NCI-H2081 treated with DMSO at 0.1 percent for 48 hours (cell line): ENCODE measurements at regions not wholly inside any gene's neighbourhood (a gene's known extent, or its start where the extent isn't known, plus 50 kb on each side); places are given as distances from the start of the nearest gene placed in this dataset.

Source experiments
- DNase-seq: peaks from one replicate; lab custom pipeline; 2025; lab: John Stamatoyannopoulos, UW

DNA sequence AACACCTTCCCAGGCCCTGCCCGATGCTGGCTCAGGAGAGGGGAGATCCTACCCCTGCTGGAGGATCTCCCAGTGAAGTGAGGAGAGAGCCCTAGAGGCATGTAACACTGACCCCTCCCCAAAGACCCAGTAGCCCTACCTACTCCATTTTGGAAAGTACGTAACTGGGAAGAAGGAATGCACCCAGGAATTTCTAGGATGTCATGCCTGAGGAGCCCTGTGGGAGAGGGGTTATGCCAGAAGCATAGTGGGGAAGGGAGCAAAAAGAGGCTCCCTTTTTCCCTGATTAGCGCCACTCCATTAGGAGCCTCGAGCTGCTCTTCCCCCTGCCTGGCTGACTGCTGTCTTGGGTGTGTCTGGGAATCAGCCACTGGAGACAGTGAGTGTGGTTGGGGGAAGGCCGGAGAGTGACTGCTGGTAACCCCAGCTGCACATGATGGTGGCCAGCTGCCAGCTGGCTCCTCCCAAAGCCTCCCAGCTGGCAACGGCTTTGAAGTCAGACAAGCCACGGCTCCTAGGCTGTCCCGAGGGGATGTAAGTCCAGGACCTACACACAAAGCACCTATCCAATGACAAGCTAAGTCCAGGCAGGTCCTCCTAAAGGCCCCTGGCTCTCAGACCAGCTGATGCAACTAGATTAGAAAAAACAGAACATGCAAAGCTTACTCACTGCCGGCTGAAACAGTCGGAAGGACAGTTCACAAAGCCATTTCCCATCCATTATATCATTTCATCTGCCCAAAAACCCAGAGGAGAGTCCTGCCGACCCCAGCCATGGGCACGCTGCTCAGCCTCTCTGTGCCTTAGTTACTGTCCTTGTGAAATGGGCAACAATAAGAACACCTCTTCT is 136.5 kb upstream of the ABCA1 start:
- peak; percentile 57 for DNase-seq

DNA sequence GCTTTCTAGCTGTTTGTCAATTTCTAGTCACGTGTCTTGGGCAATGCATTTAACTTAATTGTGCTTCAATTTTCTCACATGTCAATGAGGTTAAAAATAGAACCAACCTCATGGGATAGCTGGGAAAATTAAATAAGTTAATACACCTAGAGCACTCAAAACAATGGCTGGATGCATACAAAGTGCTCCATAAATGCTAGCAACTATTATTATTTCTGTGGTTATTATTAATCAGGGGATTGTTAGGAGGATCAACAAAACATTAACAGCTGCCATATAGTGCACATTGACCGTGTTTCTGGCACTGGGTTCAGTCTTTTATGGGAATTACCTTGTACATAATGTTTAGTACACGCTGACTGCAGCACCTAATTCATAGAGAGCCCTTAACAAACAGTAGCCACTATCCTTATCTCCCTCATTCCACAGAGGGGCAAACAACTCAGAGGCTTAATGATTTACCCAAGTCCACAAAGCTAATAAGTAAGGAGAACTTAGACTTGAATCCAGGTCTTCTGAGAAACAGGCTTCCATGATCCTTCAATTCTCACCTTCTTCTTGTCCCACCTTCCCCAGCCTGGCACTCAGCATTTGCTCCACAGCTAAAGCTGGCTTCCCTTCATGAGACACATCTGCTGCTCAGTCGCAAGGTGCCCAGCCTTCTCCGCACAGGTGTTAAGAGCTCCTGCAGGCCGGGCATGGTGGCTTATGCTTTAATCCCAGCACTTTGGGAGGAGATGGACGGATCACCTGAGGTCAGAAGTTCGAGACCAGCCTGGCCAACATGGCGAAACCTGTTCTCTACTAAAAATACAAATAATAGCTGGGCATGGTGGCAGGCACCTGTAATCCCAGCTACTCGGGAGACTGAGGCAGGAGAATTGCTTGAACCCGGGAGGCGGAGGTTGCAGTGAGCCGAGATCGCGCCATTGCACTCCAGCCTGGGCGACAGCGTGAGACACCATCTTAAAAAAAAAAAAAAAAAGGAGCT is 137.4 kb upstream of the ABCA1 start:
- no peak for DNase-seq

DNA sequence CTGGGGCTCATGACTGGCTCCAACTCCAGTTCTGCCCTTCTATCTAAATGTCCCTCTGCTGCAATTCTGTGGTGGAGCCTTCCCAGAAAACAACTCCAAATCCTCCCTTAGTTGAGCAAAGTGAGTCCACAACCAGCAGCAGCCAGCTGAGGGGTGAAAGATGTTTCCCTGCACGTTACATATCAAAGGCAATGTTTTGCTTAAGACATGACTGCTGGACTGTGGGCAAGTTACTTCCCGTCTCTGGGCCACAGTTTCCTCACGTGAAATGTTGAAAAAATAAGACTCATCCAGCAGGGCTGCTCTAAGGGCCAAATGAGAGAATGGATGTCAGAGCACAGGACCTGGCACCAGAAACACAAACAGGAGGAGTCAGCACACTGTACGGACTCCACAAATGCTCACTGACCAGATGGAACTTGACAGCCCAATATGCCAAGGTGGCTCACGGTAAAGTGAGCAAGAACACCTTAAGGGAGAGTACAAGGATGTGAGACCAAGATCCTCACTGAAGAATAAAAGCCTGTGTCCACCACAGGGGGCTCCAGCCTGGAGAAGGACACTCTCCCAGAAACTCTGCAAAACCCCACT is 138.4 kb upstream of the ABCA1 start:
- DNase-seq: no peak

DNA sequence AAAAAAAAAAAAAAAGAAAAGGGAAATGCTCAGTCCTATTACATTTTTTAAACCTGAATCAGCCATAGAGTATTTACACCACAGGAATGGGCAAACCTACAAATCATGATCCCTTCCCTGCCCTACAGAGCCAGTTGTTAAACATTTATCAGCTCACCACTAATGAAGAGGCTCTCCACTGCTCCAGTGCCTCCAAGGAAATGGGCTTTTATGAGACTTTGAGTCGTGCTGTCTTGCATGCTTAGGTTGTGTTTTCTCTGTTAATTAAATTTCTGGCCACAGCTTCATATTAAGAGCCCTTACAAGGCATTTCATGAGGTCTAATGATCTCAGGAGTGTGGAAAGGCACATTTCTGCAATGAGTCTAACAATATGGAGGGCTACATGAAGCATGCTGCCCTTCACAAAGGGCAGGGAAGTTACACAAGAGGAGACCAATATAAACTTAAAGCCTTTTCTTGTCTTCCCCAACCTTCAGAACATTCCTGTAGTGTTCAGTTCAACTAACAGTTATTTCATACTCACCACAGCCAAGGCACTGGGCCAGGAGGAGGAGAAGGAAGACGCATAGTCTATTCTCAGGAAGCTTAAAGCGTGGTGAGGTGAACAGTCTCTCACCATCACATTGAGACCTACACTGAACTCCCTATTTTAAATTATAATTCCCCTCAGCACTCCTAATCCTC is 140.1 kb upstream of the ABCA1 start:
- DNase-seq: no peak

DNA sequence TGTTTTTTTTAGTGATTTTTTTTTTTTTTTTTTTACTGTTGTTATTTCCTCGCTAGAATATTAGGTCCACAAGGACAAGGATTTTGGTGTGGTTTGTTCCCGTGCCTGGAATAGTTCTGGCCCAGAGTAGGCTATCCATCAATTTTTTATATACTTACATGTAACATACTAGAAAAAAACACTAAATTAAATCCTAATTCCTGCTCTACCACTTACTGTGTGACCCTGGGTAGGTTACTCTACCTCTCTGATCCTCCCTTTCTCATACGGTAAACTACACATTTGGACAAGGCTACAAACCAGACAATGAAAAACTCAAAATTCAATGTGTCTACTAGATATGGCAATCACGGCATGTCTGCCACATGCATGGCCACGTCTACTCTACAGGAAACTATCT is 141.3 kb upstream of the ABCA1 start:
- no peak for DNase-seq

DNA sequence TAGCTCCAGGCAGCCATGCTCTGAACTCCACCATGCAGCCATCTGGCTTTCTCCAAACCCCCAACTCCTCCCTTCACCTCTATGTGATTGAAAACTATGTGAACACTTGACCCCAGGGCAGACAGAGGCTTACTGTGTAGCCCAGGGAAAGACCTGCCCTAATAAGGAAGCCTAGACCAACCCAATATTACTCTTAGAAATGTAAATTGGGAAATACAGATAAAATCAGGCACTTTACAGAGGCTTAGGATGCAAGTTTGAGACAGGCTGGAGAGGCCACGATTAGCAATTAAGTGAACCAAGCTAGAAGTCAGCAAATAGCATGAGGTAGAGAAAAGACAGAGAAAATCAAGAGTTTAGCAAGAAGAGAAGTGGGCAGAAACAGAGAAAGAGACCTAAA is 141.7 kb upstream of the ABCA1 start:
- no peak for DNase-seq

DNA sequence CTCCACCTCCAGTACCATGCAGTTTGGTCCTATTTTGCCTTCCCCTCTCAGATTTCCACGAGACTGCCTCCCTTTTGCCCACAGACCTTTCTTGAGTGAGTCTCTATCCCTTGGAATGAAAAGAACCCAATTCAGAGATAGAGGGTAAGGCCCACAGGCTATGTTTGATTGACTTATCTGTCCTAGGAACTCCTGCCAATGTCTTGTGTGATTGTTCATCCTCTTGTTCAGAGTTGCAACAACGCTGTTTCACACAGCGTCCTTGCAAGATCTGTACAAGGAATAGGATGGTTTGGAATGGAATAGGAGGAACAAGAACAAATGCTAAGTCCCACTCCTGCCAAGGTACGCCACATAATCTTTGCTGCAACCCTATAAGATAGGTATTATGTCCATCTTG is 142.2 kb upstream of the ABCA1 start:
- no peak for DNase-seq

DNA sequence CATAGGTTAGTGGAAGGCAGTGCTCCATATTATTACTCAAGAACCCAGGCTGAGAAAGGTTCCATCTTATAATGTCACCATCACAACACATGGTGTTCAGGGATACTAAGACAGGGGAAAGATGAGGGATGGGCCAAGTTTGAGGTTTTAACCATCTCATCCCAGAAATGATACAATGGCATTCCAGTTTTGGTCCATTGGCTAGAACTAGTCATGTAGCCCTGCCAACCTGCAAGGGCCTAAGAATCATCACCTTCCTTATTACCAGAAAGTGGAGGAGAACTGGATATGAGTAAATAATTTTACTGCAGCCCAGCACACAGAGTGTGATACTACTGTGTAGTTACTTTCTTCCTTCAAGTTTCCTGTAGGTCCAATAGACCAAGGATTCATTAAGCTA is 144.5 kb upstream of the ABCA1 start:
- no peak for DNase-seq

DNA sequence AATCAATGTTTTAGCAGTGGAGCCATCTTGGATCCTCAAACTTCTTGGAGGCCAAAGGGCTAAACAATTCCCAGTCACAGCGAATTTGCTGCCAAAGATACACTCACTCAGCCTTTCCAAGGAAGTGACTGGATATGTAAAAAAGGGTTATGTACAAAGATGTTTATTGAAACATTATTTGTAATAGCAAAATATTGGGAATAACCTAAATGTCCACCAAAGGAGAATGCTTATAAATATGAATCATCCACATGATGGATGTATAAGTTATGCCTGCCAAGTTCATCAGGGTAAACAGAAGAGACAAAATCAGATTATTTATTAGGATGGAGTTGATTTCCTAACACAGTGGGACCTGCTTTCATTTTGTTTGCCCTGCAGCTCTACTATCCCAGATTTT is 145.2 kb upstream of the ABCA1 start:
- DNase-seq: no peak

DNA sequence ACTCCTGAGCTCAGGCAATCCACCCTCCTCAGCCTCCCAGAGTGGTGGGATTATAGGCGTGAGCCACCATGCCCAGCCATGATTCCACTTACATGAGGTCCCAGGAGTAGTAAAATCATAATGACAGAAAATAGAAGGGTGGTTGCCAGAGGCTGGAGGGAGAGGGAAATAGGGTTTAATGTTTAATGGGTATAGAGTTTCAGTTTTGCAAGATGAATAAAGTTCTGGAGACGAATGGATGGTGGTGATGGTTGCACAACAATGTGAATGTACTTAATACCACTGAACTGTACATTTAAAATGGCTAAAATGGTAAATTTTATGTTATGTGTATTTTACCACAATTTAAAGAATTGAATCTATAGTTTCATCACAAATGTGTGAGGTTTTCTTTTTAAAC is 146.5 kb upstream of the ABCA1 start:
- DNase-seq: no peak

DNA sequence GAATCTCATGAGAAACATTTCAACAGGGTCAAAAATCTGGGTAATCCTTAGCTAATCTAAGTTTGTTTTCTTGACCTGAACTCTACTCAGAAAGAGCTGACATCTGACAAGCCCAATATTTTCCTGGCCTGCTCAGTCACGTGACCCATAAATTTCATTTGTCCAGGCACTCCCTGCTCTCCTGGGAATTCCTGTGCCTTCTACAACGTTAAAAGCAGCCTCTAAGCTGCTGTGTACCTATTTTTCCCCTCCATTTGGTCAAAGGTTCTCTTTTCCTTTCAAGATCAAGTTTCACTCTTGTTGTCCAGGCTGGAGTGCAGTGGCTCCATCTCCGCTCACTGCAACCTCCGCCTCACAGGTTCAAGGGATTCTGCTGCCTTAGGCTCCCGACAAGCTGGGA is 148.8 kb upstream of the ABCA1 start:
- no peak for DNase-seq

DNA sequence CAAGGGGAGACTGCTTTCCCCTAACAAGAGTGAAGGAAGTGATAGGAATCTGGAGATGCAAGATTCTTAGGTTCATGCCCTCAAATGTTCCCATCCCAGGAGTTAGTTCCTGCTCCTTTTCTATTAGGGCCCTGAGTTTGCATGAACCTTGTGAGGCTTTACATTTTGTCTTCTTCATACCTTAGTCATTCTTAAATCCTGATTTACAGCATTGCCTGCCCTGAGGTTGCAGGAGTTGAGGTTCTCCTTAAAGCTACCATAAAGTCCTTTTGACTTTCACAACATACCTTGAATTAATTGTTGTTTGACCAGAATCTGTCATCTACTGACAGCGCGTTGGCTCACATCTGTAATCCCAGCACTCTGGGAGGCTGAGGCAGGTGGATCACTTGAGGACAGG is 151.5 kb upstream of the ABCA1 start:
- no peak for DNase-seq

DNA sequence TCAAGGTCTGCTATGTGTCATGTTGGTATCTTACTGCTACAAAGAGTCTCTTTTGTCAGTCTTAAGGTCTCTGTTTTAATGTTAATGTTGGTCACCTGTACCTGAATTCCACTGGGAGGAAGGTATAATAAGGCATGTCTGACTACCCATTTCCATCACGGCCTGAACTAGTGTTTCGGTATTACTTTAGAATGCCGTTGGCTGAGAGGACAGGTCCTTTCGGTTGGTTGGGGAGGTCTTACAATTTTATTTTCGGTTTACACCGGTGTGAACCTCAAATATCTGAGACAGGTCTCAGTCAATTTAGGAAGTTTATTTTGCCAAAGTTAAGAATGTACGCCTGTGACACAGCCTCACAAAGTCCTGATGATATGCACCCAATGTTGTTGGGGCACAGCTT is 154.9 kb upstream of the ABCA1 start:
- no peak for DNase-seq

DNA sequence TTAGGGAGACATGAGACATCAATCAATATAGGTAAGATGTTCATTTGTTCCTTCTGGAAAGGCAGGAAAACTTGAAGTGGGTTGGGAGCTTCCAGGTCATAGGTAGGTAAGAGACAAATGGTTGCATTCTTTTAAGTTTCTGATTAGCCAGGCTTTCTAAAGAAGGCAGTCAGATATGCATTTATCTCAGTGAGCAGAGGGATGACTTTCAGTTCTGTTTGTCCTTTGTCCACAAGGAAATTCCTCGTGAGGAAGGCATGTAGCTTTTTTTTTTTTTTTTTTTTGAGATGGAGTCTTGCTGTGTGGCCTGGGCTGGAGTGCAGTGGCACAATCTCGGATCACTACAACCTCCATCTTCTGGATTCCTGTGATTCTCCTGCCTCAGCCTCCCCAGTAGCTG is 155.3 kb upstream of the ABCA1 start:
- DNase-seq: no peak

DNA sequence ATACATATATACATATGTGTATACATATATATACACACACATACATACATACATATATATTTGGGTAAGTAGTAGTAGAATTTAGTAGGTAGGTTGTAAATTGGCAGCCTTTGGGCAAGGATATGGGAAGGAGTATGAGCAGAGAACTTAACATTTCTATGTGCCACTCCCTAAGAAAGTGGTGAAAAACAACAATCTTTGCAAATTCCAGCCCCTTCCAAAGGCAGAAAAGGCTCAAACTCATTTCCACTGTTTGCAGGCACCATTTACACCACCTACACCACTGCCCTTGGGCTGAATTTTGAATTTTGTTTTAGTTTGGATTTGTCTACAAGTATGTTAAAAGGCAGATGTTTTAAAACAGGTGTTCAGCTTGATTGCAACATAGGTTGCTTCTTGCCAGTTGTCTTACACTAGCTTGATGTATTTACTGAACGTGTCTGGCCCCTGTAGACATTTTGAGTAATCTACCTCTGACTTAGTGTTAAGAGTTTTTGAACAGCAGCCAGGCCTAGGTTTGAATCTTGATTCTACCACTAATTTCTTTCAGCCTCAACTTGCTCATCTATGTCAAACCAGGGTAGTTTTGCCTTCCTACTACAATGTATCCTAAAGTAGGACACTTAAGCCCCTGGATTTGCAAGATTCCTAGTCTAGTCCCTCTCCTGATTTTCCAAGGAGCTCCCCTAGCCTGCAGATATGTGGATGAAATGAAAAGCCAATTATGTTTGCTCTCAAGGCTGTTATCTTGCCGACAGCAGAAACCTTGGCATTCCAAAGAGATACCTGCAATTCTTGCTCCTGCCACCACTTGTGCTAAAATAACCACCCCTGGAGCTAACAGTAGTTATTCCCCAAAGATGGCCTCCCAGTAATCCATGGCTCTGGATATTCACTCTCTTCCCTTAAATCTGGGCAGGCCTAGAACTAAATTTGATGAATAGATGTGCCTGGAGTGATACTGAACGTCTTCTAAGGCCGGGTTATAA is 156.2 kb upstream of the SLC44A1 start:
- DNase-seq: no peak

DNA sequence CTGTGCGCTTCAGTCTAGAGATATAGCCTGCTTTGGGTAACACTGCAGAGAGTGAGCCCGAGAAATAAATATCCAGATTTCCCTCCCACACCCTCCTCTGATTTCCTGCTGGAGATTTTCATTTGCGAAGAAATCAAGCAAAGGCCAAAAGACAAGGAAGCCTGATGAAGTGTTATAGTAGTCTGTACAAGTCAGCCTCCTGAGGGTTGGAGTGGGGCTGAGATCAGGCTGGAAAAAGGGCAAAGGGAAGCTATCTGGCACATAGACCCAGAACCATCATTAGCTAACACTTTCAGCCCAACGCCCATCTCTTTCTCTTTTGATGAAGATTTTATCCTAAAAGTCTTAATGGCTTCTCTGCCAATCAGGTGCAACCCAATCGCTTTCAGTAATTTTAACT is 154.6 kb upstream of the SLC44A1 start:
- no peak for DNase-seq

DNA sequence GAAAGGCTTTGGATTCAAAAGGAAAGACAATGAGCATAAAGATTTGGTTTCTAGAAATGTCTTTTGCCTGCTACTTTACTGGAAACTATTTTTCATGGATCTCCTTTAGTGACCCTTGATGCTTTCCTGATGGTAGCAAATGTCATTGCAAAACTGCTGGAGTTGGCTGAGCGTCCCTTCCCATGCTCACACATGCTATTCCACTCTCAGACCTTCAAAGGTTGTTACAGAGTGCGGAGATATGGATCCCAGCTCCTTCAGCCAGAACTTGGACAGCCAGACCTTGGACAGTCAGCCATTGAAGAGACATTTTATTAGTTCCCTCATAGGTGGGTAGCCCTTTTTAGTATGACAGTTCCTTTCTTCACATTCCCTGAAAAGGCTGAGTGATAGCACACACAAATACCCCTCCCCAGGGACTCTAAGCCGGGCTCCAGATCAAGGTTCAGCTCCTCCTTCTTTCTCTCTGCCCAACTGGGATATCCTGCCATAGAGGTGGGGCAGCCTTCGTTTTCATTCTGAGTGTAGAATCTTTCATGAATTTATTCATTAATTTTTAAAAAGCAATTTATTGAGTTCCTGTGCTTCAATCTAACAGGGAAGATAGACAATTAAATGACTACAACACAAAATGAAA is 153.3 kb upstream of the SLC44A1 start:
- no peak for DNase-seq

DNA sequence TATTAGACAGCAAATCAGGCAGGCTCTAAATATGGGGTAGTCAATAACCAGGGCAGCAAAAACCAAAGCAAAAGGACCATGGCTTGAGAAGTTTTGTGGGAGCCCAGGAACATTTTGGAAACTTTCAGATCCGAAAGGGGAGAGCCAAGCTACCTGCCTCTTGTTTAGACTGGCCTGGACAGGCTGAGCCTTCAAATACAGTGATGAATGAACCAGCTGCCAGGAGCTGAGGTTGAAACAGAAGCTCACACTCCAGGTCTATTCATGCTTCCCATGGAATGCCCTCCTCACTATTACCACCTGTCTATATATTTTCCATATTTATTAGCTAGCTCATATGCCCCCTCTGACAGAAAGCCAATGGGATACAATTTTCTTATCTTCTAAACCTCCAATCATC is 150.8 kb upstream of the SLC44A1 start:
- DNase-seq: no peak

DNA sequence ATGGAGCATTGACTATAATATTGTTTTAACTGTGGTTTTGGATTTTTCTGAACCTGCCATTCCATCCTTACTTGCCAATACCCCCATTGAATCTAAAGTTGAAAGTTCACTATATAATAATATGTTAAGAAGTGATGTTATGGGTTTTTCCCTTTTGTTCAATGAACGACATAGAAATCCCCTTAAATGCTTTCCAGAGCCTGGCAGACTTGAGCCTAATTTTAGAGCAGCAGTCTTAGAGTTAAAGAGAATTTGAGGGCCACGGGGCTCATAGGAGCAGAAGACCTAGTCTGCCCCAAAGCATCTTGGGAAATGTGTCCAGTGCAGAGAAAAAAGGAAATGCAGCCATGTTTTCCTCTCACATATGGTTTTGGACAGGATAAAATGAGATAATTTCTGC is 146.1 kb upstream of the SLC44A1 start:
- DNase-seq: no peak

DNA sequence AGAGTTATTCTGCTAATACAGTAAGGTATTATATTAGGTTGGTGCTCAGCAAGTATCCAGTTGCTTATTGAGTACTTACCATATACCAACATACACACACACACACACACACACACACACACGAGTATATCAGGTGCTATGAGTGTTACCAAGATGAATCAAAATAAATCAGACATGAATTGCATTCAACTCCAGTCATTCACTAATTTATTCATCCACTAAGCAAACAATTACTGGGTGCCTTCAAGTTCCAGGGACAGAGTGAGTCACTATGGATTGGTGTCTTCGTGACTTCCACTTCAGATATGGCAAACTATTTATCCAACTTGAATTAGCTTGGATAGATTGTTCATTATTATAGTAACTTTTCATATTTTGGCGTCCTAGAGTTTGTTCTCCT is 140.7 kb upstream of the SLC44A1 start:
- DNase-seq: no peak
